HG03521 (cell line): ENCODE measurements at regions not wholly inside any gene's neighbourhood (a gene's known extent, or its start where the extent isn't known, plus 50 kb on each side); places are given as distances from the start of the nearest gene placed in this dataset.
A peak's percentile ranks its signal among the peaks of the same experiment; 100 is the strongest.

Source experiments
- ATAC-seq: cut with Tn5 transposase; IDR thresholded peaks from one replicate; pipeline ENCODE4 v1.9.1; 2021; ENCODE audit warnings: mild to moderate bottlenecking, moderate library complexity; ENCODE audit not compliant: unreplicated experiment

DNA sequence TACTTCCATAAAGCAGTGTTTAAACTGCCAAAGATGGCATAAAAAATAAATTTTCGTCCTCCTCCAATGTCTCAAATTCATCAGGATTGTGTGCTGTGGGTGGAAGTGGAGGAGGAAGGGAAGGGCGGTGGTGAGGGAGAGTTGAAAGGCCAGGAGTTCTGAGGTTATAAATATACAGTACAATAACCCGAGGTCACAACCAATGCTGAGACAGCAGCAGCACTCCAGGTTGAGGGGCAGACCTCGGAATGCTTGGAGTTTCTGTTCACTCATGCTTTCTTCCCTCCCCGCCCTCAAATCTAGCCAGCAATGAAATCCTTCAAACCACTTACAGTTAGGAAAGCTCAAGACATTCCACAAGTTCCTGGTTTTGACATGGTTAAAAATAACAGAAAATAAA is 134.0 kb upstream of the SMAD1 start:
- ATAC-seq: no peak

DNA sequence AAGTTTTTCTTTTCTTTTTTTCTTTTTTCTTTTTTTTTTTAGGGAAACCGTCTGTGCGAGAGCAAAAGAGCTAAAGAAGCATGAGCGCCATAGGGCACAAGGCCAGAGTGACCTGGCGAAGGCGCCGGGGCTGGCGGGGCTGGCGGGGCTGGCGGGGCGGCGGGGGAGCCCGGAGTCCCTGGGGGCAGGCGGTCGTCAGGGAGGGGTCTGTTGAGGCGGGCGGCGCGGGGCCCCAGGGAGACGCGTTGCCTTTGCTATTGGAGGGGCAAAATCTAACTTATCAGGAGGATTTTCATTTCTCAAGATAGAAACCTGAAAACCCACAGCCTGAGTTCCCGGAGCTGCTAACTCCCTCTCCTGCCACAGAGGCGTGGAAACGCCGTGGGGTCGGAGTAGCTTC is 135.6 kb upstream of the SMAD1 start:
- ATAC-seq: no peak

DNA sequence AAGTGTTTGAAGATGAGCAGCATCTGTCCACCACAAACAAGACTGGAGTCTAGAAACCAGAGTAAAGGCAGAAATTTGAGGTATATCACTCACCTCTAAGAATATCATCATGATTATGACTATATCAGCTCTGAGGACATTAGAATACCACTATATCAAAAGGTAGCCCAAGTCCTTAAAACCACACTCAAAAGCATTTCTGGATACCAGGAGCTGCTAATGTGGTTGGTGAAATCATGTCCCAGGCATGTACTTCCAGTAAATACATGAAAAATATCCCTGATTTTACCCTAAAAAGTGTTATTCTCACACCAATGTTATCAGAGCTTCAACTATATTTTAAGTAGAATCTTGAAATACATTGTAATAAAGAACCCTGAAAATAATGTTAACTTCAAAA is 136.3 kb upstream of the SMAD1 start:
- ATAC-seq: no peak

DNA sequence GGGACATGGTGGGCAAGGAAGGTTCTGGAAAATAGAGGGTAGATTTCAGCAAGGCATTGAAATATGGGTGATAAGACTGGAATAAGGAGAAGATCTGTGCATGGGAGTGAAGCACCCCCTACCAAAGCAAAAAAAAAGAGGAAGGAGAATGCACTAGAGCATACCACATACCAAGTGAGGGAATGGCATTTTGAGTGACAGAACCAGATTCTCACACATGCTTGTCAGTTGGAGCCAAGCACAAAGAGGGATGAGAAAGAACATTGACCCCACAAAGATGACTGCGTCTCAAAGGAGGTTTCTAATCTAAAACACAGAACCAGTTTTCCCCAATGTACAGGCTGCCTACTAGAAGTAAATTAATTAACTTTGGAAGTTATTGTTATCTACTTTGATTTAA is 140.3 kb upstream of the SMAD1 start:
- no peak for ATAC-seq

DNA sequence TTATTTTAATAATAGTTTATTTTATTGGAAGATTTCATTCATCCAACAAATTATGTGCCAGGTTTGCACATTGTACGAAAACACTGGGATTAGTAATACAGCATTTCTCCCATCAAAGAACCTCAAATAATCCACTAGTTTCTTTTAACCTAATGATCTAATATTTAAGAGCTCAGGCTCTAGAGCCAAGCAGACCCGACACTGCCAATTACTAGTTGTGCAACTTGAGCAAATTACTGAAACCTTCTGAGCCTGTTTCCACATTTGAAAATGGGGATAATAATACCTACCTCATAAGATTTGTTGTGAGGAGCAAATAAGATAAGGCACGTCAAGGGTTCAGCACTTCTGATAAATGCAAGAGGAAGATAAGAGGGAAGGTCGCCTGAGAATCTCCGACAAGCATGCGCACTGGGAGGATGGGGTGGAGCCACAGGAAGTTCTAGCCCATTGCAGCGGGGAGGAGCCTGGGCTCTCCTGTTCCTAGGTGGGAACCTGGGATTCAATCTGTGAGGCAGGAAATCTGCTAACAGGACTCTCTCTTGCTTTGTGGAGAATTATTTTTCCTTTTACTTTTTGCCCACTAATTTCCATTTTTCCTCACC is 141.5 kb upstream of the SMAD1 start:
- no peak for ATAC-seq

DNA sequence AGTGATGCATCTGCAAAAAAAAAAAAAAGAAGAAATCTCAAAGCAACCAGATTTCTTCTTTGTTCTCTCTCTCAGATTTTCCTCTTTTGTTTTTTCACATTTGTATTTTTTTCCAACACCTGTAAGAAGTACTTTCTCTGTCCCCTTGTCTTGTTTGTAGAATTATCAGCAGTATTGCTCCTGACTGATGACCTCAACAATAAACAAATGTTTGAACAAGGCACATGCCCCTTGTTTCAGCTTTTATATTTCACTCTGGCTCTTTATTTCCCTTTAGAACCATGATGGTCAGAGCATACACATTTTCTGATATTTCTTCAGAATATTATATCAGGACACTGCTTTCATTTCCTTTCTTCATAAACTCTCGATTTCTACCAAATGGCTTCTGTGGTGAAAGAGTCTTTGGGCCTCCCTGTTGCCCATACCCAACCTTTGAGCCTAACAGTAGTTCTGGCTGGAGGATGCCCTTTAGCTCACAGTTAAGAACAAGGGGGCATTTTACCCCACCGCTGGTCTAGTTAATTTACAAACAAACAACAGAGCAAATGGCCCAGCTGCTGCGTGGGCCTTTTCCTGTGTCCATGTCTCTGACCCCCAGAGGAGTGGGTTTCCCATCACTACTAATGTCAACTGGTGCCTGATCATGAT is 142.5 kb upstream of the SMAD1 start:
- no peak for ATAC-seq

DNA sequence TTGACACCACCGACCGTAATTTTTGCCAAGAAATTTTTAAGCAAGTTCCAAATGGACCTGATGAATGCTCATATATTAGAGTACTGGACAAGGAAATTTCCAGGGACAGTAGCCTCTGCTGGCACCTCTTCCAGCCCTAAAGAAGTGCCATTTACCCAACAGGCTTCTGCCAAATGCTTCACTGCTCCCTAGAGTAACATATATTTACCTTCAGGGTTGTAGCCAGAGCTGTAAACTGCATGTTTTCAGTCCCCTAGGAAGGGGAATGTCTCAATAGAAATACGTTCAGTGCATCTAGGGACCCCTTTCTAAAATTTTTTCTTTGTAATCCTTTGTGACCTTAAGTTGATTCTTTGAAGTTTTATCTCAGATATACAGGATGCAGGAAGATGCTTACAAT is 143.1 kb upstream of the SMAD1 start:
- ATAC-seq: no peak

DNA sequence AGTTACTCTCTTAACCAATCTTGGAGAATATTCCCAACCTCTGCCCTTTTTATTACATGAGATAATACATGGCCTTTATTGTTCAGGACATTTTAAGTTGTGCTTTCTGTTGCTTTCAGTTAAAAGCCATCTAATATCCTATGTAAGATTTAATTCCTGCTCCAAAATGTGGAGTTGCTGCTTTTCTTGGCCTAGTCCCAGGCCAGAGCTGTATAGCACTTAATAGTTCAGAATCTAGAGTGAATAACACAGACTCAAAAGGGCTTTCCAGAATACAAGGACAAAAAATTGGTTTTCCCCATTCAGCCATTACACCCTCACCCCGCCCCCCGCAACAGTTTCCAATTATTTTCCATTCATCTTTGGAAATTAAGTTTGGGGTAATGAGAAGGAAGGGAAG is 144.3 kb upstream of the SMAD1 start:
- ATAC-seq: no peak

DNA sequence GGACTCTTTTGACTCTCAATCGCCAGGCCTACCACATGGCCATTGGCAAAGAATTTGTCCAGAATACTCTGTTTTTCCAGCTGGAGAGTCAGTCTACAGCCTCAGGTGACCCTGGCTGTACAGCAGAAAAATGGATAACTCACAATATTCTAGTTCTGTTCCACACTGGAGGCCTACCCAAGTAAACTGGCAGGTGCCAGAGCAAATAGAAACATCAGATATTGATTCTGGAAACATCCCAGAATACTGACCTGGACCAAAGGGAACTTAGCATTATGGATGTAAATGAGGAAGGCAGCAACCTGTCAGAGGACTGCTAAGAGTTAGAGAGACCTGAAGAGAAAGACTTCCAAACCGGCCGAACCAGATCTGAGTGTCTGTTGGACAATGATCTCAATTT is 147.9 kb upstream of the SMAD1 start:
- no peak for ATAC-seq

DNA sequence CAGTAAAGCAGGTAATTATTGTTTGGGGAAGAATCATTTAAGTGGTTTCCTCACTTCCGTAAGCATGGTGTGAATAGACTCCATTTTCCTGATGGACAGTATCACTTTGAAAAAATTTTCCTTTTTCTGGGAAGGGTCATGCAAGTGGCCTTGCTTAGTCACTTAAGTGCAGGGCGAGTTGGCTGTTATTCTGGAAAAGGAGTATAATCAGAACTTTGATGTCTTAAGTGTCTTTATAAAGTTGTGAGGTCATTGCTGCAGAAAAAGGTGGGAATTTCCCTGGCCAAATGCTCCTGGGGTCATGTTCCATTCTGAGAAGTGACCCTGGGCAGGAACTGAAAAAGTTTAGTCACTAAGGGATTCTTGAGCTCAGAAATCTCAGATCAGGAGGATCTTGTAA is 146.1 kb upstream of the OTUD4 start:
- no peak for ATAC-seq

DNA sequence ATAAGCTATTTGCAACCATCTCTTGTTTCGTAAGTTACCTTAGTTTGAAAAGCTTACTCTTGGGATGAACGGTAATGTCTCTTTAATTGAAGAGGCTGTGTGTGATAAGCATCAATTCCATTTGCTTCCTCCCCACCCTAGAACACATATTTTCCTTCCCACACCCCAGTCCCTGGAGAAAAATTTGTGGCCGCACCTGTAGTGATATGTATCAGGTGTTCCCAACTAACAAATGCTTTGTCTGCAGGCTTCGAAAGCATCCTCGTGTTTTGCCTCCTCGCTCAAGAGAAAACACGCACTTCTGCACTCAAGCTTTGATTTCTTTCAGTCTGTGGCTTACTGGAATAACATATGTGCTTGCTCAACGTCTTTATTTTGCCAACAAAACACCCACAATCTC is 143.8 kb upstream of the OTUD4 start:
- no peak for ATAC-seq

DNA sequence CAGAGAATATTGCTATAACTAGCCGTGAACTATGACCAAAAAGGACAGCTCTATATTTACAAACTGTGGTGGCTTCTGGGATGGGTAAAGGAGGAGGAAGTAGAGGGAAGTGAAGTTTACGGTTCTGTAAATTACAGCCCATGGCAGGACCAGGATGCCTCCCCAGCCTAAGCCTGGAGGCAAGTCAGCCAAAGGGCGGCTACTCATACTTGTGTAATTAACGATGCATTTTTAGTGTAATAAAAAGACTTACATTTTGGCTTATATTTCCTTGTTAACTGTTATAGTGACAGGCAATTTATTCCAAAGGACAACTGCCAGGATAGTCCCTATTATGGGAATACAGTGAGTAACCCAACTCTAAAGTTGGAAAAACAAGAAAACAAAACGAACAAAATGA is 139.9 kb upstream of the OTUD4 start:
- no peak for ATAC-seq

DNA sequence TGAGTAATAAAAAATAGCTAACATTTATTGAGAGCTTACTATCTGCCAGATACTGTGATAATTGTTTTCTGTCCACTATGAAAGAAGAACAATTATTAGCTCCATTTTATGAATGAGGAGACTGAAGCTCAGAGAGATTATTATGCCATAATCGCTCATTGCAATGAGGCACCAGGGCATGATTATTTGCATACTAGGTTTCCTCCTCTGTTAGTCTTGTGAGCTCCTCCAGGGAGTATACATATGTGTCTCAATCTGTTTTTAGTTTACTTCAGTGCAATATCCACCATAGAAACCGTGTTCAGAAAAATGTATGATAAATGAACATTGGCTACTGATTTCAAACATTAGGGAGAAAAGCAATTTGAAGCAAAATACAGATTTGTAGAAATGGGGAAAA is 139.4 kb upstream of the OTUD4 start:
- no peak for ATAC-seq

DNA sequence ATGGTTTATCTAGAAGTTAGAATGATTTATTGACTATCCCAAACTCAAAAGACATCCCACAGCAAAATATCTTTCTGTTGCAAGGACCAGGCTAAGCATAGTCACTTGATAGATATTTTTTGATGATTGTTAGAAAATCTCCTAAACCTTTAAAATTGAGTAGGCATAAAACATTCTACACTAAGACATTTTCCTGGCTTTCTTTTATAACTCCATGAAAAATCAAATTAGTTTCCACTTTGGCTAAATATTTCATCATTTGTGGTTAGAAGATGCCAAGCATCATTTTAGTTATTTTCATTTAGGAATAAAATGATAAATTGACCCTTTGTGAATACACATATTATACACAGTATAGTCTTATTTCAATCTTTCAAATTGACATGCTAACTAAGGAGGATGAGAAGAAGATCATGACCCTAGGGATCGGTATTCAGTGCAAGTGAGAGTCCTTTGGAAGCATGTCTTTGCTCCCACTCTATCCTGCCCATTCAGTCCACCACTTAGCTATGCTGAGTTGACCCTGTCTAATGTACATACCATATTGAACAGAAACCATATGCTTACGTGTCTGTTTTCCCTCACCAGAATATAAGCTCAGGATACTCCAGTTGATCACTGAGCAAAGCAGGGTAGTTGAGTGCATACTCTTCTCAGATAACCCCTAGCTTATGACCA is 136.6 kb upstream of the OTUD4 start:
- ATAC-seq: no peak

DNA sequence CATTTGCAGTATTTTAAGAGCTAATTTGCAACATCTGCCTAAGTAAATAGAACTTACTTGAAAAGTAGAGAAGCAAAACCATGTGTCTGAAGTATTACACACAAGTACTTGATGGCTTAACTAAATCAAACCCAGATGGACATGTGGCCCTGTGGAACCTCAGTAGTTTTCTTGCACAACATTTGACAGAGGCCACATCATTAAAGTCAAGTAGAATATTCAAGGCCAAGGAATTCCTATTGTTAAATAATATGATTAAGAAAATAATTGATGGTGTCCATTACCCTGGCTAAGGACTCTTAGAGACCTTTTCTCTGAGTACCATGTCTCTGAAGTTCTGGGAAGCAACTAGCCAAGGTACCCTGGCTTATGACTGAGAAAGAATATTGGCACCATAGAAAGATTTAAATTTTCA is 135.4 kb upstream of the OTUD4 start:
- no peak for ATAC-seq

DNA sequence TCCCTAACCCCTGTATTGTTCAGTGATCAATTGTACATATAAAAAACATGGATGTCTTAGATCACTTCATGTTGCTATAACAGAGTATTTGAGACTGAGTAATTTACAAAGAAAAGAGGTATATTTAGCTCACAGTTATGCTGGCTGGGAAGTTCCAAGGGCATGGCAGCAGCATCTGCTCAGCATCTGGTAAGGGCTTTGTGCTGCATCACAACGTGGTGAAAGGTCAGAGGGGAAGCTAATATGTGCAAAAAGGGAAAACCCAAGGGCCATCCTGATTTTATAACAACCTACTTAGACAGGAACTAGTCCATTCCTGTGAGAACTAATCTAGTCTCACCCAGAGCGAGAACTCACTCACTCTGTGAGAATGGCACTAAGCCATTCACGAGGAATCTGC is 128.2 kb upstream of the OTUD4 start:
- no peak for ATAC-seq

DNA sequence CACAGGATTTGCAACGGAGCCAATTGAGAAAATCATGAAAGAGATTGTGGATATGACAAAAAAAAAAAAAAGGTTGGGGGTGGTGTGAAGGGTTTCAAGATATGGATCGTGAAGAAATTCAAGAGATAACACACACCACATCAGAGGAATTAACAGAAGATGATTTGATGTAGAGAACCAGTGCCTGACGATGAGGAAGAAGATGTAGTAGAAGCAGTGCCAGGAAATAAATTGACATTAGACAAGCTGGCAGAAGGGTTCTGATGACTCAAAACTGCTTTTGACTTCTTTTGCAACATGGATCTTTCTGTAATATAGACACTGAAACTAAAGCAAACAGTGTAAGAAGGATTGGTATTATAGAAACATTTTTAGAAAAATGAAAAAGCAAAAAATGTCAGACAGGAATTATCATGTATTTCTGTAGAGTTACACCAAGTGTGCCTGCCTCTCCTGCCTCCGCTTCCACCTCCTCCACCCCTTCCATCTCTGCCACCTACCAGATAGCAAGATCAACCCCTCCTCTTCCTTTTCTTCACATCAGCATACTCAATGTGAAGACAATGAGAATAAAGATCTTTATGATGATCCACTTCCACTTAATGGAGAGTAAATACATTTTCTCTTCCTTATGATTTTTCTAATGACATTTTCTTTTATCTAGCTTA is 127.5 kb upstream of the OTUD4 start:
- ATAC-seq: no peak

DNA sequence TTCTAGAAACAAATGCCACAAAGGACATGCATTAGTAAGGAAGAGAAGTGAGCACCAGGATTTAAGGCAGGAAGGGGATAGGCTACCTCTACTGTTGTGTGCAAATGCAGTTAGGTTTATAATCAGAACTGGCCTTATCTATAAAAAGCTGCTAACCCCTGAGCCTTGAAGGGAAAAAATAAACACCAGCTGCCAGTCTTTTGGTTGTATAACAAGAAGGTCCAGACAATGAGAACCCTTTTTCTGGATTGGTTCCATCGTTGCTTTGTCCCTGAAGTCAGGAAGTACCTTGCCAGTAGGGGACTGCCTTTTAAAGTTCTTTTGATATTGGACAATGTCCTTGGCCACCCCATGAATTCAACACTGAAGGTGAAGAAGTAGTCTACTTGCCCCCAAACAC is 126.7 kb upstream of the OTUD4 start:
- no peak for ATAC-seq

DNA sequence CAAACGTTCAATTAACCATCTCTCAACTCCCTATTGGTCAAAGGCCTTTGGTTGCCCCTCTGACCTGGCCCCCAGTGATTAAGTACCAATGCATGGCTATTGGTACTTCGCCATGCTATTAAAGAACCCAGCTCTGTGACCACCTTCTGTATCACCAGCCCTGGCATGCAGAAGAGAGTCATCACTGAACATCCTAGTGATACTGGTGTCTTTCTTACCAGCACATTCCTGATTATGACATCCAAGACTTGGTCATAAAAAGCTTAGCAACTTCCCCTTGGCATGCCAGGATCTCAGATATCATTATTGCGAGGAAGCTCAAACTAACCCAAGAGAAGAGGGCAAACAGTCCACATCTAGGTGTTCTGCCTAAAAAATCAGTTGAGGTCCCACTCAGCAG is 122.3 kb upstream of the OTUD4 start:
- no peak for ATAC-seq

DNA sequence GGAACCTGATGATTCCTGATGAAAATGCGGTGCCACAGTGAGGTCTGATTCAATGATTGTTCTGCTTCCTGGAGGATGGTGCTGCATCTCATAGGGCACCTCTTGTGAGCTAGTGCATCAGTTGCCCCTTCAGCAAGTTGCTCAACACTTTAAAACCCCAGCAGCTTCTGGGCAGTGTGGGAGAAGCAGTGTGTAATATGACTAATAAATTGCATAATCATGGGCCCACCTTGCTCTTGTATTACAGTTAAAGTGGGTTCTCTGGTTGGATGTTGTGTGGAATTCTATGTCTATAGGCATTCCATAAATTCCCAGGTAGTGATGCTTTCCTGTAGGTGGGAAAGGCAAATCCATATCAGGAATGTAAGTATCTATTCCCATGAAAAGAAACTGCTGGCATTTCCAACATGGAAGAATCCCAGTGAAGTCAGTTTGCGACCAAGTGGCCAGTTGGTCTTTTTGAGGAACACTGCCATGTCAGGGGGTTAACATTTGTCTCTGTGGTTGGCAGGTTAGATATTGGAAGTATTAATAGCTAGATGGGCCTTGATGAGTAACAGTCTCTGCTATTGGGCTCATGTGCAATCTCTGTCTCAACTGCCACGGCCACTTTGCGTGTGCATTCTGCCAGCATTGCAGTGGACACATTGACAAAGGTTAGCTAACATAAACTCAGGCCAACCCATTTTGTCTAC is 121.1 kb upstream of the OTUD4 start:
- no peak for ATAC-seq

DNA sequence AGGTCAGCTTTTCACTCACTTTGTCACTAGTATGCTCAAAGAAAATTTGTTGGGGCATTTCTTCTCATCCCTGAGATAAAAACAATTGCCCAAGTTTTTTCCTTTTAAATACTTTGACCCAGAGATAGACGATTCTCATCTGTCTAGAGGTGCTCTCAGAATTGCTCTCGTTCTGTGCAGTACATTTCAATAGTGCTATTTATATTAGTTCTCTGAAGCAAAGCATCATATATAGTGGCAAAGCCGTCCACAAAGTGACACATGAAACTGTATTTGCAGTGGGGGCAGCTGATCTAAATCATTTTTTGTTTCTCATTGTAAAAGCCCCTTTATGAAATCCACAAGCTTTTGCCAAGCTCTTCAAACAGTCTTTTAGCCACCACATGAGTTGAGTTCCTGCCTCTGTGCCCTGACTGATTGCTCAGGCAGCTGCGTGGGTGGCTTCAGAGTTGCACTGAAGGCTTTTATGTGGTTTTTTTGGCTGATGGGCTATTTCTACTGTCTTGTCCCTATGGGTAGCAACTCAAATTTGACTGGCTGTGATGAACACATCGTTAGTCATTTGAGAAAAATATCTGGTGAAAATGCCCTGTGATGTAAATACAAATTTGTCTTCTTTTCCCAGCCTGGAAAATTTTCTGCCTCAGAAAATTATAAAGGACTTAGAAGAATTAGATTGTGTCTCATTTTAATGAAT is 119.1 kb upstream of the OTUD4 start:
- ATAC-seq: peak; percentile 92
